Ovary (tissue), 7 donors: ENCODE measurements at regions not wholly inside any gene's neighbourhood (a gene's known extent, or its start where the extent isn't known, plus 50 kb on each side); places are given as distances from the start of the nearest gene placed in this dataset.

Experiments used
- DNase-seq, 5 donors: peaks; one replicate each; pipeline ENCODE4 v3.0.0-alpha.2; 2019 to 2020
- H3K27ac ChIP-seq, 2 donors: fragments of 200-600 bp; one replicate each; pipeline versions ENCODE4 v1.5.1 to v1.8.0; 2019 to 2022
- H3K27me3 ChIP-seq: fragments of 200-600 bp; one replicate; pipeline ENCODE4 v1.8.0; 2022
- H3K36me3 ChIP-seq: fragments of 200-600 bp; sonication (generic); one replicate; pipeline ENCODE4 v1.5.1; 2019
- H3K4me1 ChIP-seq: one replicate; pipeline ENCODE4 v1.8.1; 2013; ENCODE audit warnings: mild to moderate bottlenecking, moderate library complexity; ENCODE audit not compliant: insufficient read depth
- H3K4me3 ChIP-seq: fragments of 200-600 bp; sonication (generic); one replicate; pipeline ENCODE4 v1.5.1; 2017
- H3K9me3 ChIP-seq, 2 donors: fragments of 200-600 bp in 1 of 2; sonication (generic) in 1 of 2; one replicate each; pipeline versions ENCODE4 v1.5.1 to v1.8.1; 2013 to 2019; ENCODE audit warnings: mild to moderate bottlenecking in 1 of 2, moderate library complexity in 1 of 2
- EP300 ChIP-seq: sonication (generic); formaldehyde crosslinking; IDR thresholded peaks from one replicate; pipeline ENCODE4 v1.6.1; 2017; ENCODE audit warnings: antibody characterized with exemption
- POLR2A ChIP-seq: fragments of 450-650 bp; IDR thresholded peaks from one replicate; pipeline ENCODE4 v1.6.1; 2017; ENCODE audit warnings: antibody characterized with exemption, mild to moderate bottlenecking, moderate library complexity
- WGBS, 3 donors: extraction: QIAGEN DNeasy Blood & Tissue Kit in 1 of 3; methylation state at CpG; one replicate each; pipeline versions ENCODE4 v1.1.5 to v1.1.7; 2013 to 2017; 5-methylcytosine and 5-hydroxymethylcytosine counted together
- intact Hi-C, 4 donors: fragments of 100-400 bp; cut with DNase I; formaldehyde crosslinking; loops; one replicate each; pipeline versions ENCODE4 v1.11.0 to v1.15.1; 2022 to 2023
- TF ChIP-seq, protein P1 (sequence below), 3 donors: fragments of 450-650 bp in 2 of 3; fragments of 200-600 bp in 1 of 3; IDR thresholded peaks; one replicate each; pipeline versions ENCODE4 v1.5.1 to v1.8.0; 2016 to 2022; ENCODE audit warnings: antibody characterized with exemption in 3 of 3, mild to moderate bottlenecking in 1 of 3
- donor health status: DM: no; HTN: no; CAD: no; lungs with moderate emphysema.
- donor health status: DM: no; HTN: no; CAD: no.
- donor health status: Bipolar disorder and iron deficiency.
- donor health status: DM: no; HTN: no; CAD: no.
- donor health status: DM: yes; HTN: yes; CAD: no.

DNA sequence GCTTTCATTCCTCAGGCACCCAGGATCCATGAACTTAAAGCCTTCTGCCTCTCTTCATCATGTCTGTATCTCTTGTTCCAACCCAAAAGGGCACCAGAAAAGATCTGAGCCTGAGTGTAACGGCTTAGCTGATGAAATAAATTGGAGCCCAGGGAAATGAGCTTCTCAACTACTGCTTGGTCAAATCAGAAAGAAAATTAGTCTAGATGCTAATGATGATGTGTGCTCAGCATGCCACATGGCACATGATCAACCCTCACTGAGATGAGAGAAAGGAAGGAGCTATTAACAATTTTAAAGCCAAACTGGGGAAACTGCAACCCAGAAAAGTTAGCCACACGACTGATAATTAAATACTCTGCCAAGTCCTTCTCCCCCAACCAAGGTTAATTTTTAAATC is 325.7 kb downstream of the CNTN3 start:
- no peaks in the 10 kb centered on the region for H3K27me3 ChIP-seq
- H3K4me3 ChIP-seq: no peak overlapping the region
- no peaks in the 10 kb centered on the region for H3K36me3 ChIP-seq
- H3K27ac ChIP-seq: no peak overlapping the region
- no peaks in the 10 kb centered on the region for H3K4me1 ChIP-seq
- intact Hi-C loops: no loop called here
- no peaks in the 10 kb centered on the region for H3K9me3 ChIP-seq
- DNase-seq: no peak
- 13 to 24% (median 15%) methylated on average over 2 of the region's 2 CpGs for WGBS, 3 donors
- TF ChIP-seq EP300 (no peak), POLR2A (no peak)
- TF ChIP-seq, protein P1, sequence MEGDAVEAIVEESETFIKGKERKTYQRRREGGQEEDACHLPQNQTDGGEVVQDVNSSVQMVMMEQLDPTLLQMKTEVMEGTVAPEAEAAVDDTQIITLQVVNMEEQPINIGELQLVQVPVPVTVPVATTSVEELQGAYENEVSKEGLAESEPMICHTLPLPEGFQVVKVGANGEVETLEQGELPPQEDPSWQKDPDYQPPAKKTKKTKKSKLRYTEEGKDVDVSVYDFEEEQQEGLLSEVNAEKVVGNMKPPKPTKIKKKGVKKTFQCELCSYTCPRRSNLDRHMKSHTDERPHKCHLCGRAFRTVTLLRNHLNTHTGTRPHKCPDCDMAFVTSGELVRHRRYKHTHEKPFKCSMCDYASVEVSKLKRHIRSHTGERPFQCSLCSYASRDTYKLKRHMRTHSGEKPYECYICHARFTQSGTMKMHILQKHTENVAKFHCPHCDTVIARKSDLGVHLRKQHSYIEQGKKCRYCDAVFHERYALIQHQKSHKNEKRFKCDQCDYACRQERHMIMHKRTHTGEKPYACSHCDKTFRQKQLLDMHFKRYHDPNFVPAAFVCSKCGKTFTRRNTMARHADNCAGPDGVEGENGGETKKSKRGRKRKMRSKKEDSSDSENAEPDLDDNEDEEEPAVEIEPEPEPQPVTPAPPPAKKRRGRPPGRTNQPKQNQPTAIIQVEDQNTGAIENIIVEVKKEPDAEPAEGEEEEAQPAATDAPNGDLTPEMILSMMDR (IDR thresholded peaks at IDR 0.05): no peak

DNA sequence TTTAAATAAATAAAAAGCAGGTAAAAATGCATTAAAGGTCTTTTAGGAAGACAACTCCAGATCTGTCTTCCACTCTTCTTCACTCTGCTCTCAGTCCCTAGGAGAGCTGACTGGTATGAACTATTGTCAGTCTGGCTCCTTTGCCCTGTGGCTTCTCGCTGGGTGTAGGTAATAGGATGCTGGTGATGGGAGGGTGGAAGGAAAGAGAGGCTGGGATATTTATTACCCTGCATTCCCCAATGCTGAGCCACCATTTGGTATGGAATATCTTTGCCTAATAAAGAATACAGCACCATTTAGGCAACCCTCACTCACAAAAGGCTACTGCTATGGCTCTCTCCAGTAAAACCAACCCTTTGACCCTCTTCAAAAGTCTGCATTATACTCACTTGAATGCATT is 326.9 kb downstream of the CNTN3 start:
- no peak for TF ChIP-seq EP300
- TF ChIP-seq, protein P1 (IDR thresholded peaks at IDR 0.05): no peak
- no peak for TF ChIP-seq POLR2A
- no peaks in the 10 kb centered on the region for H3K9me3 ChIP-seq
- H3K27ac ChIP-seq: no peak overlapping the region
- H3K27me3 ChIP-seq: no peaks in the 10 kb centered on the region
- no peak overlapping the region for H3K4me3 ChIP-seq
- WGBS, 3 donors: 73 to 92% (median 91%) methylated on average over 1 of the region's 1 CpG
- intact Hi-C loops: no loop called here
- no peak for DNase-seq
- H3K36me3 ChIP-seq: no peaks in the 10 kb centered on the region
- H3K4me1 ChIP-seq: no peaks in the 10 kb centered on the region

DNA sequence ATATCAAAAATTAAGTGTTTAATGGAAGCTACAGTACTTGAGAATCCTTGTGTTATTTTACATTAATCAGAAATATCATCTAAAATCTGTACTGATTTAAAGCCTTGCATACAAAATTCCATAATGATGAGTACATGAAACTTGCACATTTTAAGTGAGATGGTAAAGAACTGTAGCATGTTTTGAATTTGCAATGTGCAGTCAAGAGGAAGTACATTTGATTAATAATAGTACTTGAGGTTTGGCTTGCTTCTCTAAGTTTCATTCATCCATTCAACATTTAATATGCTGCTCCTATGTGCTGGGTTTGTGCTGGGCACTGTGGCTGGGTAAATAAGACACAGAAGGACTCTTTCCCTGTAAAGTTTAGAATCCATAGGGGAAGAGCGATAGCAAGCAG is 332.3 kb downstream of the CNTN3 start:
- intact Hi-C loops: no loop called here
- Histone ChIP-seq H3K27me3 (no peaks in the 10 kb centered on the region), H3K36me3 (no peaks in the 10 kb centered on the region), H3K4me1 (no peaks in the 10 kb centered on the region), H3K9me3 (no peaks in the 10 kb centered on the region), H3K4me3 (no peak overlapping the region), H3K27ac (no peak overlapping the region)
- WGBS, 3 donors: 92 to 96% (median 95%) methylated on average over 1 of the region's 1 CpG
- TF ChIP-seq POLR2A: no peak
- TF ChIP-seq, protein P1 (IDR thresholded peaks at IDR 0.05): no peak
- no peak for TF ChIP-seq EP300
- no peak for DNase-seq

DNA sequence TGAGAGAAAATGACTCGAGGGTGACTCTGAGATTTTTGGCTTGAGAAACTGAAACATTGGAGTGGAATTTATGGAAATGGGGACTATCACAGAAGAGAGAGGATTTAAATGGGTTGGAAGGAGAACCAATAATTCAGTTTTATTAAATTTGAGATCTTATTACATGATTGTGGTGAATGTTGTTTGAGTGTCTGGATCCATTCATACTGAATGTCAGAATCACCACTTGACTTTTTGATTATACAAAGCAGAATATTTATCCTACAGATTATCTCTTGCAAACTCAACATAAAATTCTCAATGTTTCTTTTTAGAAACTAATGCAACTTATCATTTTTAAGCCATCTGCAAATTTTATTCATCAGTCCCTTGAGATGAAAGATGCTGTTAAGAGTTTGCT is 332.8 kb downstream of the CNTN3 start:
- no peak for DNase-seq
- WGBS, 3 donors: 66 to 75% (median 70%) methylated on average over 1 of the region's 1 CpG
- H3K9me3 ChIP-seq: no peaks in the 10 kb centered on the region

DNA sequence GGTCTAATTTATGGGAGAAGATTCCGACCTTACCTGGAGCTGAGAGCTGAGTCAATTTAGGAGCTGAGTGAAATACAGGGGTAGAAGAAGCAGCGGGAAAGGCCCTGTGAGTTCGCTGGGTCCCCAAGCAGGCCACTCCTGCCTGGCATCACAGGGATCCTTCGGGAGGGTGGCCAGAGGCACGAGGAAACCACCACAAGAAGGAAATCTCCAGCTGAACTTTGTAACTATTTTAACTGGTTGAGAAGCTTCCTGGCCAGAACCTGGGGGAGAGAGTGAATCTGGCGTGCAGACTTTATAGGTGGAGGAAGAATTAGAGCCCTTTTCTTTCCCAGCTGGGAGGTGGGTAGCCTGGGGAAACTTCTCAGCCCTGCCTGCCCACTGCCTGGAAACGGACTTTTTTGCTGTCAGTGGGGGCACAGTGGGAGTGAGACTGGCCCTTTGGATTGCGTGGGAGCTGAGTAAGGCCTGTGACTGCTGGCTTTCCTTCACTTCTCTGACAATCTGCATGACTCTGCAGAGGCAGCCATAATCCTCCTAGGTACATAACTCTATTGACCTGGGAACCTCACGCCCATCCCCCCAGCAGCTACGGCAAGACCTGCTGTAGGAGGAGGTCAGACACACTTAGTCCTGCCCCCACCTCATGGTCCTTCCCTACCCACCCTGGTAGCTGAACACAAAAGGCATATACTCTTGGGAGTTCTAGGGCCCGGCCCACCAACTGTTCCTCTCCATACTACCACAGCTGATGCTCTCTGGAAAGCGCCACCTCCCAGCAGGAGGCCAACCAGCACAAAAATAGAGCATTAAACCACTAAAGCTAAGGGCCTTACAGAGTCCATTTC is 340.7 kb downstream of the CNTN3 start:
- DNase-seq: no peak
- Histone ChIP-seq H3K4me3 (no peak overlapping the region), H3K9me3 (no peaks in the 10 kb centered on the region), H3K4me1 (no peaks in the 10 kb centered on the region), H3K36me3 (no peaks in the 10 kb centered on the region), H3K27me3 (no peaks in the 10 kb centered on the region), H3K27ac (no peak overlapping the region)
- no peak for TF ChIP-seq EP300
- TF ChIP-seq, protein P1 (IDR thresholded peaks at IDR 0.05): no peak
- TF ChIP-seq POLR2A: no peak
- 66 to 82% (median 76%) methylated on average over 12 of the region's 12 CpGs for WGBS, 3 donors
- intact Hi-C loops: no loop called here

More for the DNA sequence above, 332.8 kb downstream of the CNTN3 start:
- no peaks in the 10 kb centered on the region for H3K27me3 ChIP-seq
- H3K4me3 ChIP-seq: no peak overlapping the region
- no peaks in the 10 kb centered on the region for H3K36me3 ChIP-seq
- H3K27ac ChIP-seq: no peak overlapping the region
- no peak for TF ChIP-seq POLR2A
- intact Hi-C loops: loop anchor here in 1 of 4 donors (2.0 kb wide), 1 partner anchor 47 kb away; no protein-coding TSS in a partner anchor
- H3K4me1 ChIP-seq: no peaks in the 10 kb centered on the region
